ENCODE measurements at regions not wholly inside any gene's neighbourhood (a gene's known extent, or its start where the extent isn't known, plus 50 kb on each side); places are given as distances from the start of the nearest gene placed in this dataset.

GRCh38 chr11:92455210-92455790, 230.7 kb downstream of the FAT3 start:
- Histone ChIP-seq H3K36me3 (ENCODE audit: control insufficient read depth, insufficient read depth, low read length) (no peaks in the 10 kb centered on the region), H3K4me3 (replicated peaks; ENCODE audit: low read depth, low read length) (no peak overlapping the region), H3K27me3 (replicated peaks; ENCODE audit: control insufficient read depth, insufficient read depth, low read length) (no peaks in the 10 kb centered on the region)
- TF ChIP-seq CTCF (IDR thresholded peaks at IDR 0.05; ENCODE audit: insufficient read depth, low read length, poor library complexity, severe bottlenecking) = no peak
- no peak for DNase-seq (ENCODE audit: extremely low read depth, insufficient read length)

- TF ChIP-seq CTCF (IDR thresholded peaks at IDR 0.05; ENCODE audit: insufficient read depth, low read length, poor library complexity, severe bottlenecking) = no peak
These were observed 232.6 kb downstream of the FAT3 start for GRCh38 chr11:92457250-92457649.

GRCh38 chr11:92458486-92458885, 233.9 kb downstream of the FAT3 start:
- DNase-seq (ENCODE audit: extremely low read depth, insufficient read length) = no peak
- TF ChIP-seq CTCF (IDR thresholded peaks at IDR 0.05; ENCODE audit: insufficient read depth, low read length, poor library complexity, severe bottlenecking) = no peak
- Histone ChIP-seq H3K36me3 (ENCODE audit: control insufficient read depth, insufficient read depth, low read length) (no peaks in the 10 kb centered on the region), H3K27me3 (replicated peaks; ENCODE audit: control insufficient read depth, insufficient read depth, low read length) (no peaks in the 10 kb centered on the region), H3K4me3 (replicated peaks; ENCODE audit: low read depth, low read length) (no peak overlapping the region)

More at GRCh38 chr11:92457250-92457649, 232.6 kb downstream of the FAT3 start:
- H3K36me3 ChIP-seq (ENCODE audit: control insufficient read depth, insufficient read depth, low read length) = no peaks in the 10 kb centered on the region
- DNase-seq (ENCODE audit: extremely low read depth, insufficient read length) = no peak
- H3K4me3 ChIP-seq (replicated peaks; ENCODE audit: low read depth, low read length) = no peak overlapping the region
- no peaks in the 10 kb centered on the region for H3K27me3 ChIP-seq (replicated peaks; ENCODE audit: control insufficient read depth, insufficient read depth, low read length)

- DNase-seq (ENCODE audit: extremely low read depth, insufficient read length) = no peak
- no peak for TF ChIP-seq CTCF (IDR thresholded peaks at IDR 0.05; ENCODE audit: insufficient read depth, low read length, poor library complexity, severe bottlenecking)
- Histone ChIP-seq H3K27me3 (replicated peaks; ENCODE audit: control insufficient read depth, insufficient read depth, low read length) (no peaks in the 10 kb centered on the region), H3K36me3 (ENCODE audit: control insufficient read depth, insufficient read depth, low read length) (no peaks in the 10 kb centered on the region), H3K4me3 (replicated peaks; ENCODE audit: low read depth, low read length) (no peak overlapping the region)
These were observed 235.6 kb downstream of the FAT3 start for GRCh38 chr11:92460213-92460612.

- Histone ChIP-seq H3K36me3 (ENCODE audit: control insufficient read depth, insufficient read depth, low read length) (no peaks in the 10 kb centered on the region), H3K4me3 (replicated peaks; ENCODE audit: low read depth, low read length) (no peak overlapping the region), H3K27me3 (replicated peaks; ENCODE audit: control insufficient read depth, insufficient read depth, low read length) (no peaks in the 10 kb centered on the region)
- TF ChIP-seq CTCF (IDR thresholded peaks at IDR 0.05; ENCODE audit: insufficient read depth, low read length, poor library complexity, severe bottlenecking) = no peak
- no peak for DNase-seq (ENCODE audit: extremely low read depth, insufficient read length)
These were observed 236.8 kb downstream of the FAT3 start for GRCh38 chr11:92461447-92461846.

- Histone ChIP-seq H3K4me3 (replicated peaks; ENCODE audit: low read depth, low read length) (no peak overlapping the region), H3K27me3 (replicated peaks; ENCODE audit: control insufficient read depth, insufficient read depth, low read length) (no peaks in the 10 kb centered on the region), H3K36me3 (ENCODE audit: control insufficient read depth, insufficient read depth, low read length) (no peaks in the 10 kb centered on the region)
- no peak for DNase-seq (ENCODE audit: extremely low read depth, insufficient read length)
- no peak for TF ChIP-seq CTCF (IDR thresholded peaks at IDR 0.05; ENCODE audit: insufficient read depth, low read length, poor library complexity, severe bottlenecking)
These were observed 238.2 kb downstream of the FAT3 start for GRCh38 chr11:92462821-92463220.
